A673 (cell line): ENCODE measurements at regions not wholly inside any gene's neighbourhood (a gene's known extent, or its start where the extent isn't known, plus 50 kb on each side); places are given as distances from the start of the nearest gene placed in this dataset.

ENCODE experiments used
- EZH2 ChIP-seq: fragments of 200-600 bp; sonication (generic); IDR thresholded peaks from 2 replicates; pipeline ENCODE4 v1.6.1; 2017; ENCODE audit warnings: borderline replicate concordance, low read depth, mild to moderate bottlenecking, mixed read lengths, antibody characterized with exemption, low read length; ENCODE audit not compliant: poor library complexity, severe bottlenecking
- TF ChIP-seq, protein P1 (sequence below): fragments of 300-800, 200-600 bp; sonication (generic); conservative IDR thresholded peaks from 2 replicates; pipeline ENCODE4 v1.5.1; 2017; ENCODE audit warnings: low read depth, mild to moderate bottlenecking, antibody characterized with exemption, low read length, moderate library complexity, mixed read lengths

GRCh38 chr21:15373941-15374340 lies 309.1 kb upstream of the NRIP1 start:
- TF ChIP-seq EZH2, result no peak
- TF ChIP-seq, protein P1, sequence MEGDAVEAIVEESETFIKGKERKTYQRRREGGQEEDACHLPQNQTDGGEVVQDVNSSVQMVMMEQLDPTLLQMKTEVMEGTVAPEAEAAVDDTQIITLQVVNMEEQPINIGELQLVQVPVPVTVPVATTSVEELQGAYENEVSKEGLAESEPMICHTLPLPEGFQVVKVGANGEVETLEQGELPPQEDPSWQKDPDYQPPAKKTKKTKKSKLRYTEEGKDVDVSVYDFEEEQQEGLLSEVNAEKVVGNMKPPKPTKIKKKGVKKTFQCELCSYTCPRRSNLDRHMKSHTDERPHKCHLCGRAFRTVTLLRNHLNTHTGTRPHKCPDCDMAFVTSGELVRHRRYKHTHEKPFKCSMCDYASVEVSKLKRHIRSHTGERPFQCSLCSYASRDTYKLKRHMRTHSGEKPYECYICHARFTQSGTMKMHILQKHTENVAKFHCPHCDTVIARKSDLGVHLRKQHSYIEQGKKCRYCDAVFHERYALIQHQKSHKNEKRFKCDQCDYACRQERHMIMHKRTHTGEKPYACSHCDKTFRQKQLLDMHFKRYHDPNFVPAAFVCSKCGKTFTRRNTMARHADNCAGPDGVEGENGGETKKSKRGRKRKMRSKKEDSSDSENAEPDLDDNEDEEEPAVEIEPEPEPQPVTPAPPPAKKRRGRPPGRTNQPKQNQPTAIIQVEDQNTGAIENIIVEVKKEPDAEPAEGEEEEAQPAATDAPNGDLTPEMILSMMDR, result no peak
